ENCODE measurements at regions not wholly inside any gene's neighbourhood (a gene's known extent, or its start where the extent isn't known, plus 50 kb on each side); places are given as distances from the start of the nearest gene placed in this dataset.

DNA sequence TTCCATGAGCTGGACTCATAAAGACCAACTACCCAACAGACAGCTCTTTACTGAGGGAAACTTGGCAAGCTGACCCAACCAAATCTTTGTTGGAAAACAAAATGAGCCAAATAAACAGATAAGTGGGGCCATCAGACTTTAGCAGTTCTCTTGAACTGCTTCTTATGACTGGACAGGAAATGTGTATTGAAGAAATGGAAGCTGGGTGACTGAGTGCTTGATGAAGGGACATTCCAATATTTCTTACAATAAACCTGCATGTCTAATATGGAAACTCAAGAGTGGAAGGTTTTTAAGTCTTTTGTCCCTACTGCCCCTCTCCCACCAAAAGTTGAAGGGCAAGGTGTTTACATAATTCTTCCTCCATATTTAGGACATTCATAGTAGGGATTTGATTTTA is 218.8 kb upstream of the NR4A3 start:
- no peaks in the 10 kb centered on the region for H3K36me3 ChIP-seq (ENCODE audit: insufficient read depth, low read length)
- TF ChIP-seq, protein P1, sequence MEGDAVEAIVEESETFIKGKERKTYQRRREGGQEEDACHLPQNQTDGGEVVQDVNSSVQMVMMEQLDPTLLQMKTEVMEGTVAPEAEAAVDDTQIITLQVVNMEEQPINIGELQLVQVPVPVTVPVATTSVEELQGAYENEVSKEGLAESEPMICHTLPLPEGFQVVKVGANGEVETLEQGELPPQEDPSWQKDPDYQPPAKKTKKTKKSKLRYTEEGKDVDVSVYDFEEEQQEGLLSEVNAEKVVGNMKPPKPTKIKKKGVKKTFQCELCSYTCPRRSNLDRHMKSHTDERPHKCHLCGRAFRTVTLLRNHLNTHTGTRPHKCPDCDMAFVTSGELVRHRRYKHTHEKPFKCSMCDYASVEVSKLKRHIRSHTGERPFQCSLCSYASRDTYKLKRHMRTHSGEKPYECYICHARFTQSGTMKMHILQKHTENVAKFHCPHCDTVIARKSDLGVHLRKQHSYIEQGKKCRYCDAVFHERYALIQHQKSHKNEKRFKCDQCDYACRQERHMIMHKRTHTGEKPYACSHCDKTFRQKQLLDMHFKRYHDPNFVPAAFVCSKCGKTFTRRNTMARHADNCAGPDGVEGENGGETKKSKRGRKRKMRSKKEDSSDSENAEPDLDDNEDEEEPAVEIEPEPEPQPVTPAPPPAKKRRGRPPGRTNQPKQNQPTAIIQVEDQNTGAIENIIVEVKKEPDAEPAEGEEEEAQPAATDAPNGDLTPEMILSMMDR (conservative IDR thresholded peaks at IDR 0.05; ENCODE audit: low read length) = no peak
- no peak for TF ChIP-seq EZH2phosphoT487 (IDR thresholded peaks at IDR 0.05; ENCODE audit: borderline replicate concordance)

DNA sequence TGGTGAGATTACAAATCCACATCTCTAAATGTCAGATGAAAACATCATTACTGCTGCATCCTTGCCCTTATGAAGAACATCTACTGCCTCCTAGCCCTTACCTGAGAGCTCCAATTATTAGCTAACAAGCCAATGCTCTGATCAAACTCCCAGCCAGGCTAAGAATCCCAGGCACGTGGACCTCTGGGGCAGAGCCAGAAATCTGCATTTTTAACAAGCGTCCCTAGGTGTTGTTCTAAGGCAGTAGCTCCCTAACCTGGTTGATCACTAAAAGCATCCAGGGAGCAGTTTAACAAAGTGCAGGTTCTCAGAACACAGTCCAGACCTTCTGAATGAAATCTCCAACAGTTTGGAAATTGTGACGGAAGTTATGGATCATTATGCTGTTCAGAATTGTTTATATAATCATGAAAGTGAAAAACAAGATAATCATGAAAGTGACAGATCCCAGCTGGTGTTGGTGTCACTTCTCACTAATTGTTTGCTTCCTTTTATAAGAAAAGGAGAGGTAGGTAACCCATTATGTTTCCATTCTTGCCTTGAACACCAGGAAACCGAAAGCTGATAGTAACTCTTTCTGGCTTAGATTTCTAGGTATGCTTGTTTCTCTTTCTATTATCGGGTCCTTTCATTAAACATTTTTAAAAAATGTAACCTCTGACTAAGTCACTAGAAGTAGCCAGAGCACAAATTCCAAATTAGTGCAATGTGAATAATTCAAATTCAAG is 216.5 kb upstream of the NR4A3 start:
- Histone ChIP-seq H4K20me1 (ENCODE audit: insufficient read depth, low read length, poor library complexity, severe bottlenecking) (no peaks in the 10 kb centered on the region), H3K9me3 (ENCODE audit: insufficient read depth, low read depth, low read length) (no peaks in the 10 kb centered on the region), H3K4me3 (ENCODE audit: low read length, poor library complexity, severe bottlenecking) (no peak overlapping the region), H2AFZ (ENCODE audit: low read length) (no peak overlapping the region), H3F3A (ENCODE audit: low read depth) (no peaks in the 10 kb centered on the region), H3K4me1 (ENCODE audit: insufficient read depth, low read length, poor library complexity, severe bottlenecking) (no peaks in the 10 kb centered on the region), H3K9ac (ENCODE audit: low read depth, low read length, poor library complexity, severe bottlenecking) (no peak overlapping the region), H3K36me3 (ENCODE audit: insufficient read depth, low read length) (no peaks in the 10 kb centered on the region), H3K27me3 (ENCODE audit: insufficient read depth, low read length, poor library complexity, severe bottlenecking) (no peaks in the 10 kb centered on the region), H3K79me2 (ENCODE audit: insufficient read depth, low read length) (no peaks in the 10 kb centered on the region), H3K4me2 (ENCODE audit: low read depth, low read length, poor library complexity, severe bottlenecking) (no peak overlapping the region), H3K9me2 (replicated peaks; ENCODE audit: low read depth, low read length) (no peaks in the 10 kb centered on the region)
- no peak for TF ChIP-seq EZH2phosphoT487 (IDR thresholded peaks at IDR 0.05; ENCODE audit: borderline replicate concordance)
- TF ChIP-seq, protein P1 (conservative IDR thresholded peaks at IDR 0.05; ENCODE audit: low read length) = no peak

More for the DNA sequence above, 218.8 kb upstream of the NR4A3 start:
- Histone ChIP-seq H4K20me1 (ENCODE audit: insufficient read depth, low read length, poor library complexity, severe bottlenecking) (no peaks in the 10 kb centered on the region), H2AFZ (ENCODE audit: low read length) (no peak overlapping the region), H3K4me1 (ENCODE audit: insufficient read depth, low read length, poor library complexity, severe bottlenecking) (no peaks in the 10 kb centered on the region), H3K79me2 (ENCODE audit: insufficient read depth, low read length) (no peaks in the 10 kb centered on the region), H3K27me3 (ENCODE audit: insufficient read depth, low read length, poor library complexity, severe bottlenecking) (no peaks in the 10 kb centered on the region), H3F3A (ENCODE audit: low read depth) (no peaks in the 10 kb centered on the region), H3K4me2 (ENCODE audit: low read depth, low read length, poor library complexity, severe bottlenecking) (no peak overlapping the region), H3K4me3 (ENCODE audit: low read length, poor library complexity, severe bottlenecking) (no peak overlapping the region), H3K9ac (ENCODE audit: low read depth, low read length, poor library complexity, severe bottlenecking) (no peak overlapping the region), H3K9me3 (ENCODE audit: insufficient read depth, low read depth, low read length) (no peaks in the 10 kb centered on the region), H3K9me2 (replicated peaks; ENCODE audit: low read depth, low read length) (no peaks in the 10 kb centered on the region)

DNA sequence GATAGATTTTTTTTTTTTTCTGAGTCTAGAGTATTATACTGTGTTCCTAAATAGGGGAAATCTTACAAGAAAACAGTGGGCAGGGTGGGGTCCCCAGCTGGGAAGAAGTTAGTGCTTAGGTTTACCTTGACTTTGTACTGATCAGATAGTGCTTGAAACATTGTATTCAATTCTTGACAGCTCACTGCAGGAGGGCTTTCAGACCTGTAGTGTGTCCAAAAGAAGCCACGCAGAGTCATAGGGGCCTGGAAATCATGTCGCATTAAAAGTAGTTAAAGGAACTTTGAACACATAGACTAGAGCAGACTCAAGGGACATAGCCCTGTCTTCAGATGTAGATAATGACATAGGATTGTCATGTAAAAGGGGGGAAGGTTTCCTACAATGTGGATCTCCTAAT is 215.4 kb upstream of the NR4A3 start:
- Histone ChIP-seq H3K27me3 (ENCODE audit: insufficient read depth, low read length, poor library complexity, severe bottlenecking) (no peaks in the 10 kb centered on the region), H3K9ac (ENCODE audit: low read depth, low read length, poor library complexity, severe bottlenecking) (no peak overlapping the region)

More for the DNA sequence above, 215.4 kb upstream of the NR4A3 start:
- Histone ChIP-seq H3K4me2 (ENCODE audit: low read depth, low read length, poor library complexity, severe bottlenecking) (no peak overlapping the region), H3K36me3 (ENCODE audit: insufficient read depth, low read length) (no peaks in the 10 kb centered on the region), H2AFZ (ENCODE audit: low read length) (no peak overlapping the region), H3K4me3 (ENCODE audit: low read length, poor library complexity, severe bottlenecking) (no peak overlapping the region), H3K9me2 (replicated peaks; ENCODE audit: low read depth, low read length) (no peaks in the 10 kb centered on the region), H3K4me1 (ENCODE audit: insufficient read depth, low read length, poor library complexity, severe bottlenecking) (no peaks in the 10 kb centered on the region), H4K20me1 (ENCODE audit: insufficient read depth, low read length, poor library complexity, severe bottlenecking) (no peaks in the 10 kb centered on the region), H3K9me3 (ENCODE audit: insufficient read depth, low read depth, low read length) (no peaks in the 10 kb centered on the region), H3F3A (ENCODE audit: low read depth) (no peaks in the 10 kb centered on the region), H3K79me2 (ENCODE audit: insufficient read depth, low read length) (no peaks in the 10 kb centered on the region)
- TF ChIP-seq, protein P1 (conservative IDR thresholded peaks at IDR 0.05; ENCODE audit: low read length) = no peak
- TF ChIP-seq EZH2phosphoT487 (IDR thresholded peaks at IDR 0.05; ENCODE audit: borderline replicate concordance) = no peak
